H1 (cell line): ENCODE measurements at regions not wholly inside any gene's neighbourhood (a gene's known extent, or its start where the extent isn't known, plus 50 kb on each side); places are given as distances from the start of the nearest gene placed in this dataset.
"Not testable (repeated sequence)": the region's sequence is repeated elsewhere in the genome, so short reads cannot be mapped to it uniquely, and the experiment has no call there.

ENCODE experiments used
- CTCF ChIA-PET: fragments of 300-600 bp; sonication (Branson Sonifier 250); formaldehyde crosslinking; loops from one replicate; lab custom pipeline; 2021; ENCODE audit not compliant: partially characterized antibody; lab: Charles Lee
- POLR2A ChIA-PET: fragments of 300-600 bp; sonication (Branson Sonifier 250); formaldehyde crosslinking; loops from one replicate; lab custom pipeline; 2021; ENCODE audit warnings: inconsistent platforms; ENCODE audit not compliant: partially characterized antibody; lab: Charles Lee
- DNase-seq, 2 experiments: peaks; one replicate each; pipeline versions ENCODE4 v3.0.0 to v3.0.0-alpha.2; 2010 to 2022; ENCODE audit warnings: low spot score in 2 of 2, low read depth in 1 of 2, mixed read lengths in 1 of 2
- FAIRE-seq: peaks from 2 replicates; lab custom pipeline; 2011; peaks lifted over from hg19 to GRCh38; lab: Jason Lieb, UNC
- H2AFZ ChIP-seq: 2 replicates; pipeline ENCODE4 v1.8.1; 2012; ENCODE audit warnings: low read length, inconsistent platforms
- H2AK5ac ChIP-seq: 2 replicates; pipeline ENCODE4 v1.6.1; 2013; ENCODE audit warnings: low read depth, low read length
- H2BK120ac ChIP-seq: replicated peaks from 2 replicates; pipeline ENCODE3; 2013; ENCODE audit warnings: low read depth, low read length, inconsistent platforms
- H2BK12ac ChIP-seq: 2 replicates; pipeline ENCODE4 v1.6.1; 2013; ENCODE audit warnings: low read depth, low read length
- H2BK15ac ChIP-seq: 2 replicates; pipeline ENCODE4 v1.6.1; 2013; ENCODE audit warnings: low read length
- H2BK20ac ChIP-seq: 2 replicates; pipeline ENCODE4 v1.6.1; 2013; ENCODE audit warnings: low read length
- H2BK5ac ChIP-seq: 2 replicates; pipeline ENCODE4 v1.6.1; 2013; ENCODE audit warnings: low read depth, low read length
- H3K14ac ChIP-seq: 2 replicates; pipeline ENCODE4 v1.6.1; 2013; ENCODE audit warnings: inconsistent platforms; ENCODE audit not compliant: insufficient read length
- H3K18ac ChIP-seq: 2 replicates; pipeline ENCODE4 v1.6.1; 2013; ENCODE audit warnings: low read length; ENCODE audit errors: extremely low read depth
- H3K23ac ChIP-seq: 2 replicates; pipeline ENCODE4 v1.6.1; 2013; ENCODE audit warnings: inconsistent platforms; ENCODE audit not compliant: insufficient read length
- H3K23me2 ChIP-seq: 2 replicates; pipeline ENCODE4 v1.6.1; 2013; ENCODE audit warnings: low read depth, low read length
- H3K27ac ChIP-seq: 2 replicates; pipeline ENCODE4 v1.6.1; 2011; ENCODE audit warnings: low read depth, low read length, inconsistent platforms
- H3K27me3 ChIP-seq, 4 experiments: replicated peaks in 1 of 4; 1 replicate in 1 of 4; 2 replicates in 3 of 4; pipeline versions ENCODE4 v1.6.1 to v1.8.1; 2011 to 2013; ENCODE audit warnings: low read length in 3 of 4, mild to moderate bottlenecking in 3 of 4, inconsistent platforms in 2 of 4, mixed read lengths in 2 of 4, moderate library complexity in 1 of 4; ENCODE audit not compliant: control insufficient read depth in 3 of 4, insufficient read depth in 3 of 4; ENCODE audit errors: extremely low read depth in 1 of 4
- H3K36me3 ChIP-seq, 4 experiments: 2 replicates each; pipeline versions ENCODE4 v1.6.1 to v1.8.1; 2011 to 2013; ENCODE audit warnings: mild to moderate bottlenecking in 4 of 4, low read length in 3 of 4, moderate library complexity in 2 of 4, control low read depth in 1 of 4, inconsistent platforms in 1 of 4; ENCODE audit not compliant: insufficient read depth in 4 of 4, control insufficient read depth in 2 of 4
- H3K4ac ChIP-seq: replicated peaks from 2 replicates; pipeline ENCODE3; 2013; ENCODE audit warnings: low read length, low read depth, mixed read lengths, inconsistent platforms; ENCODE audit not compliant: insufficient read length
- H3K4me1 ChIP-seq, 4 experiments: replicated peaks in 1 of 4; 1 replicate in 1 of 4; 2 replicates in 3 of 4; pipeline versions ENCODE4 v1.6.1 to v1.8.1; 2011 to 2013; ENCODE audit warnings: low read length in 3 of 4, inconsistent platforms in 2 of 4, mixed read lengths in 1 of 4; ENCODE audit not compliant: insufficient read depth in 4 of 4, control insufficient read depth in 3 of 4
- H3K4me2 ChIP-seq, 2 experiments: 2 replicates each; pipeline versions ENCODE4 v1.6.1 to v1.8.1; 2011 to 2013; ENCODE audit warnings: low read depth in 2 of 2, low read length in 2 of 2, control low read depth in 1 of 2, inconsistent platforms in 1 of 2, mild to moderate bottlenecking in 1 of 2; ENCODE audit not compliant: insufficient read depth in 1 of 2
- H3K4me3 ChIP-seq, 4 experiments: fragments of 200-600, 300-600 bp in 1 of 4; sonication (generic), shearing (Covaris generic), sonication (Bioruptor Twin) in 1 of 4; 2 replicates each; pipeline versions ENCODE4 v1.5.1 to v1.8.1; 2011 to 2016; ENCODE audit warnings: low read length in 4 of 4, low read depth in 3 of 4, control low read depth in 2 of 4, inconsistent platforms in 2 of 4, mild to moderate bottlenecking in 2 of 4, mixed read lengths in 1 of 4, moderate library complexity in 1 of 4; ENCODE audit not compliant: insufficient read depth in 2 of 4; ENCODE audit errors: extremely low read depth in 1 of 4
- H3K56ac ChIP-seq: replicated peaks from 2 replicates; pipeline ENCODE3; 2013; ENCODE audit warnings: low read depth, mild to moderate bottlenecking, mixed read lengths, low read length, inconsistent platforms; ENCODE audit not compliant: insufficient read length
- H3K79me1 ChIP-seq: 2 replicates; pipeline ENCODE4 v1.6.1; 2013; ENCODE audit warnings: low read depth, low read length, control low read depth
- H3K79me2 ChIP-seq, 2 experiments: 2 replicates each; pipeline versions ENCODE4 v1.6.1 to v1.8.1; 2012 to 2013; ENCODE audit warnings: low read length in 2 of 2, mild to moderate bottlenecking in 2 of 2, inconsistent platforms in 1 of 2; ENCODE audit not compliant: insufficient read depth in 2 of 2, control insufficient read depth in 1 of 2
- H3K9ac ChIP-seq, 4 experiments: replicated peaks in 1 of 4; 1 replicate in 1 of 4; 2 replicates in 3 of 4; pipeline versions ENCODE4 v1.6.1 to v1.8.1; 2011 to 2013; ENCODE audit warnings: low read depth in 3 of 4, low read length in 3 of 4, control low read depth in 2 of 4, mild to moderate bottlenecking in 2 of 4, moderate library complexity in 2 of 4, inconsistent platforms in 1 of 4; ENCODE audit errors: extremely low read depth in 1 of 4
- H3K9me3 ChIP-seq, 2 experiments: 2 replicates each; pipeline versions ENCODE4 v1.6.1 to v1.8.1; 2012 to 2013; ENCODE audit warnings: mild to moderate bottlenecking in 2 of 2, moderate library complexity in 2 of 2, control low read depth in 1 of 2, inconsistent platforms in 1 of 2, low read depth in 1 of 2, low read length in 1 of 2, mixed read lengths in 1 of 2; ENCODE audit not compliant: insufficient read depth in 2 of 2
- H4K20me1 ChIP-seq, 2 experiments: replicated peaks in 1 of 2; 2 replicates each; pipeline versions ENCODE3 to v1.8.1; 2011 to 2013; ENCODE audit warnings: inconsistent platforms in 2 of 2, low read length in 2 of 2, mild to moderate bottlenecking in 1 of 2; ENCODE audit not compliant: insufficient read depth in 2 of 2, control insufficient read depth in 1 of 2
- H4K5ac ChIP-seq: 2 replicates; pipeline ENCODE4 v1.6.1; 2013; ENCODE audit warnings: low read length, low read depth, mixed read lengths, inconsistent platforms; ENCODE audit not compliant: insufficient read length
- H4K8ac ChIP-seq: 2 replicates; pipeline ENCODE4 v1.8.0; 2013; ENCODE audit warnings: mild to moderate bottlenecking, moderate library complexity, low read length, inconsistent platforms; ENCODE audit not compliant: insufficient read depth; ENCODE audit errors: extremely low read depth
- H4K91ac ChIP-seq: replicated peaks from 2 replicates; pipeline ENCODE3; 2013; ENCODE audit warnings: low read length, mixed read lengths, inconsistent platforms; ENCODE audit not compliant: insufficient read length
- WGBS, 2 experiments: shearing (Covaris generic) in 1 of 2; methylation state at CpG; one replicate each; pipeline versions ENCODE4 v1.1.6 to v1.1.7; 2013 to 2015; ENCODE audit warnings: low lambda C conversion rate in 2 of 2, mixed read lengths in 2 of 2, inconsistent platforms in 1 of 2, low coverage in 1 of 2, missing lambda C conversion rate in 1 of 2; ENCODE audit not compliant: insufficient replicate concordance in 2 of 2, insufficient coverage in 1 of 2, insufficient read length in 1 of 2; ENCODE audit errors: extremely low coverage in 1 of 2, missing lambda C conversion rate in 1 of 2; 5-methylcytosine and 5-hydroxymethylcytosine counted together

- H2BK15ac ChIP-seq, DNase-seq, H2AFZ ChIP-seq, H3K23me2 ChIP-seq, H2BK20ac ChIP-seq, H3K9me3 ChIP-seq, H3K14ac ChIP-seq, H3K56ac ChIP-seq, POLR2A ChIA-PET, H3K36me3 ChIP-seq, H3K79me2 ChIP-seq, H4K91ac ChIP-seq, H3K27ac ChIP-seq, H3K79me1 ChIP-seq, H2BK12ac ChIP-seq, H3K18ac ChIP-seq, H3K4me3 ChIP-seq, H4K5ac ChIP-seq, CTCF ChIA-PET, H4K20me1 ChIP-seq, H2BK120ac ChIP-seq, H4K8ac ChIP-seq, H3K27me3 ChIP-seq, H3K4ac ChIP-seq, H2AK5ac ChIP-seq, H2BK5ac ChIP-seq, FAIRE-seq, H3K4me1 ChIP-seq, H3K9ac ChIP-seq, H3K4me2 ChIP-seq, H3K23ac ChIP-seq: not testable (repeated sequence)
- WGBS, 2 experiments: 92% methylated on average over 7 of the region's 7 CpGs; no CpG with 5 or more reads in 1 of the 2 experiments
These were observed 784.0 kb downstream of the LUZP2 start for GRCh38 chr11:25280821-25281220.
